HepG2 (cell line): ENCODE measurements at regions not wholly inside any gene's neighbourhood (a gene's known extent, or its start where the extent isn't known, plus 50 kb on each side); places are given as distances from the start of the nearest gene placed in this dataset.

Experiments used
- ATAC-seq: fragments of 200-7000 bp; cut with Tn5 transposase; 3 replicates; pipeline ENCODE4 v1.9.1; 2020; ENCODE audit warnings: mild to moderate bottlenecking, moderate library complexity
- BruUV-seq: library from RNA; stranded (reverse); fragments of 400-500 nt; replicated peaks from 2 replicates; lab custom pipeline; 2021; lab: Mats Ljungman, UMichigan
- CTCF ChIA-PET: fragments of 300-600 bp; formaldehyde crosslinking; extraction: SDS; loops from one replicate; lab custom pipeline; 2021; ENCODE audit warnings: low total read pairs, inconsistent platforms, low intra/inter-chr PET ratio; lab: Yijun Ruan, JAX
- POLR2A ChIA-PET: fragments of 350-600 bp; sonication (Branson Sonifier 250); formaldehyde crosslinking; loops from one replicate; lab custom pipeline; 2020; ENCODE audit warnings: antibody characterized with exemption, inconsistent platforms; lab: Yijun Ruan, JAX
- DNase-seq: peaks from one replicate; pipeline ENCODE4 v3.0.0-alpha.2; 2015; ENCODE audit warnings: low spot score
- FAIRE-seq: peaks from 3 replicates; lab custom pipeline; 2011; peaks lifted over from hg19 to GRCh38; lab: Jason Lieb, UNC
- H2AFZ ChIP-seq: one replicate; pipeline ENCODE4 v1.6.1; 2011; ENCODE audit warnings: low read length, inconsistent platforms
- H3K27ac ChIP-seq: fragments of 300-600 bp; 3 replicates; pipeline ENCODE4 v1.8.0; 2011; ENCODE audit warnings: mixed run types, mild to moderate bottlenecking, mixed read lengths, low read length, inconsistent platforms; ENCODE audit not compliant: insufficient read depth; ENCODE audit errors: extremely low read length
- H3K27me3 ChIP-seq, 2 experiments: fragments of 200-600 bp in 1 of 2; 2 replicates in 1 of 2; 3 replicates in 1 of 2; pipeline versions ENCODE4 v1.6.0 to v1.8.0; 2011; ENCODE audit warnings: low read length in 2 of 2, mild to moderate bottlenecking in 2 of 2, moderate library complexity in 2 of 2, inconsistent platforms in 1 of 2; ENCODE audit not compliant: insufficient read depth in 2 of 2, control insufficient read depth in 1 of 2
- H3K36me3 ChIP-seq, 2 experiments: fragments of 200-600 bp in 1 of 2; replicated peaks in 1 of 2; 2 replicates in 1 of 2; 3 replicates in 1 of 2; pipeline versions ENCODE4 v1.5.1 to v1.8.0; 2011; ENCODE audit warnings: low read length in 2 of 2, inconsistent platforms in 1 of 2; ENCODE audit not compliant: insufficient read depth in 2 of 2, control insufficient read depth in 1 of 2
- H3K4me1 ChIP-seq: 2 replicates; pipeline ENCODE4 v1.5.1; 2012; ENCODE audit warnings: low read length, inconsistent platforms; ENCODE audit not compliant: insufficient read depth
- H3K4me2 ChIP-seq: 2 replicates; pipeline ENCODE4 v1.6.0; 2011; ENCODE audit warnings: low read depth, low read length, inconsistent platforms
- H3K4me3 ChIP-seq, 3 experiments: fragments of 200-600 bp in 1 of 3; sonication (generic), shearing (Covaris generic) in 1 of 3; replicated peaks in 1 of 3; 2 replicates each; pipeline ENCODE4 v1.5.1; 2011 to 2016; ENCODE audit warnings: low read length in 3 of 3, inconsistent platforms in 2 of 3, low read depth in 2 of 3, mild to moderate bottlenecking in 2 of 3, control low read depth in 1 of 3, mixed read lengths in 1 of 3; ENCODE audit not compliant: insufficient read depth in 1 of 3
- H3K79me2 ChIP-seq: one replicate; pipeline ENCODE4 v1.6.1; 2011; ENCODE audit warnings: low read length, inconsistent platforms; ENCODE audit not compliant: insufficient read depth
- H3K9ac ChIP-seq: 2 replicates; pipeline ENCODE4 v1.6.0; 2011; ENCODE audit warnings: mild to moderate bottlenecking, low read depth, low read length, inconsistent platforms; ENCODE audit not compliant: insufficient read depth
- H3K9me3 ChIP-seq: 2 replicates; pipeline ENCODE4 v1.5.1; 2012; ENCODE audit warnings: mild to moderate bottlenecking, low read length
- H4K20me1 ChIP-seq: 2 replicates; pipeline ENCODE4 v1.6.0; 2011; ENCODE audit warnings: inconsistent platforms, mild to moderate bottlenecking, low read length, moderate library complexity; ENCODE audit not compliant: insufficient read depth
- ASH2L ChIP-seq: fragments of 300-600, 200-600 bp; sonication (generic); IDR thresholded peaks from 2 replicates; pipeline ENCODE4 v1.7.0; 2017; ENCODE audit warnings: low read depth, mild to moderate bottlenecking, moderate library complexity, mixed read lengths, low read length; ENCODE audit not compliant: insufficient read length
- GTF2F1 ChIP-seq: fragments of 150-350 bp; IDR thresholded peaks from 2 replicates; pipeline ENCODE4 v1.6.1; 2014; ENCODE audit warnings: low read length
- ISL2 ChIP-seq: sonication (generic); formaldehyde crosslinking; IDR thresholded peaks from 2 replicates; pipeline ENCODE4 v1.5.0; 2020; ENCODE audit warnings: missing genetic modification reagents
- SMARCC2 ChIP-seq: fragments of 450-650 bp; IDR thresholded peaks from 2 replicates; pipeline ENCODE4 v1.6.1; 2017; ENCODE audit warnings: antibody characterized with exemption, mild to moderate bottlenecking
- ZNF407 ChIP-seq: sonication (generic); formaldehyde crosslinking; IDR thresholded peaks from one replicate; pipeline ENCODE4 v1.5.1; 2020; ENCODE audit warnings: mild to moderate bottlenecking, missing genetic modification reagents; ENCODE audit errors: not compliant biosample characterization
- ZXDC ChIP-seq: sonication (generic); formaldehyde crosslinking; IDR thresholded peaks from 2 replicates; pipeline ENCODE4 v1.5.0; 2020; ENCODE audit warnings: mild to moderate bottlenecking, missing genetic modification reagents
- WGBS: methylation state at CpG from one replicate; pipeline ENCODE4 v1.1.6; 2017; ENCODE audit warnings: low lambda C conversion rate; 5-methylcytosine and 5-hydroxymethylcytosine counted together
- in situ Hi-C: cut with HindIII; loops from 2 replicates; pipeline ENCODE4 v1.10.0; 2017; ENCODE audit warnings: low pct_unique_long_range_greater_than_20kb; ENCODE audit not compliant: extremely low pct_ligation_motif_present
- intact Hi-C: fragments of 100-400 bp; cut with micrococcal nuclease; formaldehyde crosslinking; loops from one replicate; pipeline ENCODE4 v1.10.0; 2022; ENCODE audit not compliant: unreplicated experiment

- Histone ChIP-seq H3K4me1 (no peaks in the 10 kb centered on the region), H3K9me3 (no peaks in the 10 kb centered on the region), H3K4me2 (no peak overlapping the region), H3K4me3 (no peak overlapping the region), H4K20me1 (no peaks in the 10 kb centered on the region), H3K9ac (no peak overlapping the region), H3K36me3 (no peaks in the 10 kb centered on the region), H3K79me2 (no peaks in the 10 kb centered on the region), H3K27me3 (no peaks in the 10 kb centered on the region), H3K27ac (no peak overlapping the region), H2AFZ (no peak overlapping the region)
- in situ Hi-C loops: no loop called here
- no peak for TF ChIP-seq SMARCC2
- TF ChIP-seq ZXDC: no peak
- no peak for TF ChIP-seq ISL2
- TF ChIP-seq ASH2L: no peak
- TF ChIP-seq GTF2F1: no peak
- no peak for TF ChIP-seq ZNF407
- DNase-seq (no peak), ATAC-seq (no peak), FAIRE-seq (no peak)
- CTCF ChIA-PET: no interaction called here
- POLR2A ChIA-PET: no interaction called here
- BruUV-seq: no TSS peak
- intact Hi-C loops: no loop called here
- 5% methylated on average over 3 of the region's 3 CpGs for WGBS
Measured at GRCh38 chr2:7691961-7692656, 774.9 kb downstream of the RNF144A start.
